Nephron (organoid): ENCODE measurements at regions not wholly inside any gene's neighbourhood (a gene's known extent, or its start where the extent isn't known, plus 50 kb on each side); places are given as distances from the start of the nearest gene placed in this dataset.
"Not testable (repeated sequence)": the region's sequence is repeated elsewhere in the genome, so short reads cannot be mapped to it uniquely, and the experiment has no call there.

Experiments
- H3K27ac Mint-ChIP-seq, 3 experiments: 2 replicates each; pipeline ENCODE4 v1.8.0; 2020; ENCODE audit warnings: mixed read lengths in 3 of 3, mild to moderate bottlenecking in 2 of 3, moderate library complexity in 1 of 3
- H3K27me3 Mint-ChIP-seq: 2 replicates; pipeline ENCODE4 v1.8.0; 2021; ENCODE audit warnings: low read depth, mild to moderate bottlenecking, moderate library complexity, mixed read lengths
- H3K36me3 Mint-ChIP-seq: 2 replicates; pipeline ENCODE4 v1.8.0; 2020; ENCODE audit warnings: low read depth, mixed read lengths
- H3K4me1 Mint-ChIP-seq: 2 replicates; pipeline ENCODE4 v1.8.0; 2020; ENCODE audit warnings: mixed read lengths
- H3K4me3 Mint-ChIP-seq, 3 experiments: 2 replicates each; pipeline ENCODE4 v1.8.0; 2020; ENCODE audit warnings: mild to moderate bottlenecking in 3 of 3, mixed read lengths in 3 of 3, moderate library complexity in 2 of 3
- H3K9me3 Mint-ChIP-seq: 2 replicates; pipeline ENCODE4 v1.8.0; 2020; ENCODE audit warnings: mixed read lengths
- CTCF ChIP-seq, 3 experiments: fragments of 200-600 bp; sonication (generic); IDR thresholded peaks; one replicate each; pipeline ENCODE4 v1.5.0; 2021; ENCODE audit warnings: antibody characterized with exemption in 3 of 3; ENCODE audit not compliant: unreplicated experiment in 3 of 3

- Mint-ChIP-seq H3K9me3 (peaks cover 16% of the 10 kb centered on the region), H3K27ac (no peak overlapping the region), H3K4me3 (no peak overlapping the region), H3K4me1 (peaks cover 5% of the 10 kb centered on the region), H3K36me3 (peaks cover 9% of the 10 kb centered on the region), H3K27me3 (no peaks in the 10 kb centered on the region)
- no peak for TF ChIP-seq CTCF (IDR thresholded peaks at IDR 0.05; ENCODE audit: unreplicated experiment in 3 of 3)
These were observed 95.4 kb upstream of the GRIN2A start for GRCh38 chr16:10277597-10277996.

GRCh38 chr16:10280262-10281170 is 98.3 kb upstream of the GRIN2A start:
- peaks cover 9% of the 10 kb centered on the region for H3K27me3 Mint-ChIP-seq
- no peak for TF ChIP-seq CTCF (IDR thresholded peaks at IDR 0.05; ENCODE audit: unreplicated experiment in 3 of 3)
- peaks cover 9% of the 10 kb centered on the region for H3K36me3 Mint-ChIP-seq
- no peak overlapping the region for H3K4me3 Mint-ChIP-seq
- H3K4me1 Mint-ChIP-seq, result peaks cover 5% of the 10 kb centered on the region
- peak overlapping the region in 1 of 3 experiments; percentile 27 for H3K27ac Mint-ChIP-seq
- peaks cover 13% of the 10 kb centered on the region for H3K9me3 Mint-ChIP-seq

GRCh38 chr16:10282367-10282766 is 100.1 kb upstream of the GRIN2A start:
- H3K9me3 Mint-ChIP-seq, result peaks cover 8% of the 10 kb centered on the region
- peaks cover 9% of the 10 kb centered on the region for H3K27me3 Mint-ChIP-seq
- no peak overlapping the region for H3K4me3 Mint-ChIP-seq
- H3K4me1 Mint-ChIP-seq, result peaks cover 5% of the 10 kb centered on the region
- no peak overlapping the region for H3K27ac Mint-ChIP-seq
- no peak for TF ChIP-seq CTCF (IDR thresholded peaks at IDR 0.05; ENCODE audit: unreplicated experiment in 3 of 3)
- peaks cover 9% of the 10 kb centered on the region for H3K36me3 Mint-ChIP-seq

GRCh38 chr16:10283246-10283645 is 101.0 kb upstream of the GRIN2A start:
- H3K4me3 Mint-ChIP-seq, result not testable (repeated sequence)

GRCh38 chr16:10290467-10291105 is 95.3 kb upstream of the ATF7IP2 start:
- not testable (repeated sequence) for H3K4me1 Mint-ChIP-seq, H3K27ac Mint-ChIP-seq, H3K4me3 Mint-ChIP-seq, H3K27me3 Mint-ChIP-seq
- H3K36me3 Mint-ChIP-seq, result peaks cover 26% of the 10 kb centered on the region
- peaks cover 41% of the 10 kb centered on the region for H3K9me3 Mint-ChIP-seq

More at GRCh38 chr16:10283246-10283645, 101.0 kb upstream of the GRIN2A start:
- not testable (repeated sequence) for H3K27ac Mint-ChIP-seq, H3K27me3 Mint-ChIP-seq, H3K36me3 Mint-ChIP-seq, H3K9me3 Mint-ChIP-seq, H3K4me1 Mint-ChIP-seq

GRCh38 chr16:10292197-10292596 is 93.7 kb upstream of the ATF7IP2 start:
- H3K27ac Mint-ChIP-seq, H3K4me3 Mint-ChIP-seq: not testable (repeated sequence)
- H3K36me3 Mint-ChIP-seq, result peaks cover 33% of the 10 kb centered on the region

GRCh38 chr16:10292976-10293375 is 92.9 kb upstream of the ATF7IP2 start:
- peaks cover 33% of the 10 kb centered on the region for H3K36me3 Mint-ChIP-seq
- H3K9me3 Mint-ChIP-seq, result peaks cover 44% of the 10 kb centered on the region
- not testable (repeated sequence) for H3K27me3 Mint-ChIP-seq, H3K4me1 Mint-ChIP-seq, H3K27ac Mint-ChIP-seq, H3K4me3 Mint-ChIP-seq

More at GRCh38 chr16:10292197-10292596, 93.7 kb upstream of the ATF7IP2 start:
- H3K4me1 Mint-ChIP-seq, H3K27me3 Mint-ChIP-seq: not testable (repeated sequence)
- H3K9me3 Mint-ChIP-seq, result peaks cover 44% of the 10 kb centered on the region

- H3K27me3 Mint-ChIP-seq, H3K4me1 Mint-ChIP-seq, H3K4me3 Mint-ChIP-seq, H3K27ac Mint-ChIP-seq: not testable (repeated sequence)
- peaks cover 44% of the 10 kb centered on the region for H3K9me3 Mint-ChIP-seq
- H3K36me3 Mint-ChIP-seq, result peaks cover 36% of the 10 kb centered on the region
These were observed 91.7 kb upstream of the ATF7IP2 start for GRCh38 chr16:10294153-10294552.
